ENCODE measurements at regions not wholly inside any gene's neighbourhood (a gene's known extent, or its start where the extent isn't known, plus 50 kb on each side); places are given as distances from the start of the nearest gene placed in this dataset.

GRCh38 chr13:80469853-80470381 is 129.0 kb upstream of the SPRY2 start:
- Histone ChIP-seq H3K9ac (ENCODE audit: low read length) (no peak overlapping the region), H3K4me1 (ENCODE audit: insufficient read depth, low read length) (peaks cover 9% of the 10 kb centered on the region), H3K9me3 (ENCODE audit: low read length) (no peaks in the 10 kb centered on the region), H3K27me3 (ENCODE audit: control insufficient read depth in 1 of 2, insufficient read depth in 2 of 2, low read length in 2 of 2) (no peaks in the 10 kb centered on the region), H3K36me3 (ENCODE audit: insufficient read depth, low read length) (no peaks in the 10 kb centered on the region), H3K27ac (ENCODE audit: low read depth, low read length) (peak overlapping the region; percentile 21), H3K4me3 (ENCODE audit: low read depth in 1 of 2, low read length in 2 of 2) (no peak overlapping the region)

DNA sequence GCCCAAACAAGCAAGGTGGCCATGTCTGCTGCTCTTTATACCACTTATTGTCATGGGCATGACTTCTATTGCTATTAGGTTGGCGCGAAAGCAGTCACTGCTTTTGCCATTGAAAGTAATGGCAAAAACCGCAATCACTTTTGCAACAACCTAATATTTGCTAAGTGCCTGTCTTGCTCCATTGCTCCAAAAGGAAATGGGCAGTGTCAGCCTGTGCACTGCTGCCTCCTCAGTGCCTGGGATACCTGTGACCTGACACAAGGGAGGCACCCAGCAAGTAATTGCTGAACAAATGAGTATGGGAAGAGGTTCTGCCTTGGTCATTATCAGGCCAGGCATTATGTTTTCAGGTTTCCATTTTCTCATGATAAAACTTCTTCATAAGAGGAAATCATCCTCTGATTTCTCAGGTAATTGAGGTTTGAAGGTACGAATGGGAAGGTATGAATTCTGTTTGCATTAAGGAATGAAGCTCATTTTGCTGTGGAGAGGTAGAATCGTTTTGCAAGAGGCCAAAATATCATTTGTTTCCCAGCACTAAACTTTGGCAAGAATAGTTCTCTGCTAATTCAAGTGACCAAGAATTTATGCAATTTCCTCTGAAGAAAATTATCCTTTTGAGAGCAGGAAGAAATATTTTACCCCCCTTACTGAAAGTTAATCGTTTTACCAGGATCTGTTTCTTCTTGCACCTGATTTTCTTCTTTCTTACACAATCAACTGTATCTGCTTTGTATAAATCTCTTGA is 128.4 kb upstream of the SPRY2 start:
- Histone ChIP-seq H3K9ac (ENCODE audit: low read length) (no peak overlapping the region), H3K27ac (ENCODE audit: low read depth, low read length) (peak overlapping the region; percentile 46), H3K9me3 (ENCODE audit: low read length) (no peaks in the 10 kb centered on the region), H3K36me3 (ENCODE audit: insufficient read depth, low read length) (no peaks in the 10 kb centered on the region), H3K4me1 (ENCODE audit: insufficient read depth, low read length) (peaks cover 9% of the 10 kb centered on the region), H3K4me3 (ENCODE audit: low read depth in 1 of 2, low read length in 2 of 2) (peak overlapping the region in 1 of 2 donors; percentile 9), H3K27me3 (ENCODE audit: control insufficient read depth in 1 of 2, insufficient read depth in 2 of 2, low read length in 2 of 2) (no peaks in the 10 kb centered on the region)

GRCh38 chr13:80465321-80465720 is 124.4 kb upstream of the SPRY2 start:
- Histone ChIP-seq H3K9me3 (ENCODE audit: low read length) (no peaks in the 10 kb centered on the region), H3K36me3 (ENCODE audit: insufficient read depth, low read length) (no peaks in the 10 kb centered on the region), H3K27me3 (ENCODE audit: control insufficient read depth in 1 of 2, insufficient read depth in 2 of 2, low read length in 2 of 2) (no peaks in the 10 kb centered on the region), H3K4me3 (ENCODE audit: low read depth in 1 of 2, low read length in 2 of 2) (no peak overlapping the region), H3K4me1 (ENCODE audit: insufficient read depth, low read length) (peaks cover 14% of the 10 kb centered on the region), H3K27ac (ENCODE audit: low read depth, low read length) (no peak overlapping the region), H3K9ac (ENCODE audit: low read length) (no peak overlapping the region)

DNA sequence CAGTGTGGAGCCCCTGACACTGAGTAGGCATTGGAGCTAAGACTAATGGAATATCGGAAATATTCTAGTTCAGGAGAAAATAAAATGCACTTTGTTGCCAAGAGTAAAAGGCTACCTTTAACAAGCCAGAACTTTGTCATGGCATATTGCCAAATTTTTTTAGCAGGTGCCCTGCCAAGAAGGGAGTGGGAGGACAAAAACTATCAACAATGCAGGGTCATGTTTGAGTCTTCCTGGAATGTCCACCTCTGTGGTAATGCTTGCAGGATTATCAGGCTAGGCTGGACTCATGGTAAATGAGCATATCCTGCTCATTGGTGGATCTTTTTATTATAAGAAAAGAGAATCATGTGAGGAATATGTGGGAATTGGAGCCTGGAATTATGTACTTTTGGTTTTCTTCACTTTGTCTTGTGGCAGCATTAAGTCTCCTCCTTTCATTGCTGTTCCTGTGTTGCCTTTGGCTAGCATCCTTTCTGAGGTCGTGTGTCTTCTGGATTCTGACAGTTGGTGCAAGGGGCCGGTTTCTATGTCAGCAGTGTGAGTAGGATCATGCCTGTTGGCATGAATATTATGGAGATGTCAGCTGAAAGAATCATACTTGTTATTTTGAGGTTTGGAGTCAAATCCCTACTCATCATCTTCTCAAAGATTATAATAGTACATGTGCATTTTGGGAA is 122.9 kb upstream of the SPRY2 start:
- Histone ChIP-seq H3K4me1 (ENCODE audit: insufficient read depth, low read length) (peaks cover 8% of the 10 kb centered on the region), H3K27me3 (ENCODE audit: control insufficient read depth in 1 of 2, insufficient read depth in 2 of 2, low read length in 2 of 2) (no peaks in the 10 kb centered on the region), H3K9ac (ENCODE audit: low read length) (no peak overlapping the region), H3K36me3 (ENCODE audit: insufficient read depth, low read length) (no peaks in the 10 kb centered on the region), H3K4me3 (ENCODE audit: low read depth in 1 of 2, low read length in 2 of 2) (no peak overlapping the region), H3K9me3 (ENCODE audit: low read length) (no peaks in the 10 kb centered on the region), H3K27ac (ENCODE audit: low read depth, low read length) (no peak overlapping the region)

- Histone ChIP-seq H3K9ac (ENCODE audit: low read length) (no peak overlapping the region), H3K27ac (ENCODE audit: low read depth, low read length) (no peak overlapping the region), H3K4me1 (ENCODE audit: insufficient read depth, low read length) (peaks cover 5% of the 10 kb centered on the region), H3K4me3 (ENCODE audit: low read depth in 1 of 2, low read length in 2 of 2) (no peak overlapping the region), H3K36me3 (ENCODE audit: insufficient read depth, low read length) (no peaks in the 10 kb centered on the region), H3K27me3 (ENCODE audit: control insufficient read depth in 1 of 2, insufficient read depth in 2 of 2, low read length in 2 of 2) (no peaks in the 10 kb centered on the region), H3K9me3 (ENCODE audit: low read length) (no peaks in the 10 kb centered on the region)
Measured at GRCh38 chr13:80462567-80462966, 121.6 kb upstream of the SPRY2 start.

DNA sequence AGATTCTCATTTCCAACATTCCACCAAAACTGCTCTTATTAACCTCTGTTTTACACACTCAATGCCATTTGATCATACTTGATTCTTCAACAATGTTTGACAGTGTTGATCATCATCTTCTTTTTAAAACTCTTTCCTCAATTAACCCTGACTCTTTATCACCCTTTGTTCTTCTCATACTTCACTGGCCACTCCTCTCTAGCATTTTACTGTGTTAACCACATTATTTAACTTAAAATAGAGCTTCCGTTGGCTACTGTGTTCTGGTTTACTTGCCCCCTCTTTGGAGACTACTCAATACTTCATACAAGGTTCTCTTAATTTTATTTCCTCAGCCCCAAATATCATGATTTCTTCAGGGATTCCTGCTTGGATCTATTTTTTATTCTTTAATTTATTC is 121.1 kb upstream of the SPRY2 start:
- H3K4me1 ChIP-seq (ENCODE audit: insufficient read depth, low read length), result peaks cover 5% of the 10 kb centered on the region
- no peaks in the 10 kb centered on the region for H3K9me3 ChIP-seq (ENCODE audit: low read length)
- H3K27me3 ChIP-seq (ENCODE audit: control insufficient read depth in 1 of 2, insufficient read depth in 2 of 2, low read length in 2 of 2), result no peaks in the 10 kb centered on the region
- no peak overlapping the region for H3K9ac ChIP-seq (ENCODE audit: low read length)
- H3K36me3 ChIP-seq (ENCODE audit: insufficient read depth, low read length), result no peaks in the 10 kb centered on the region
- no peak overlapping the region for H3K4me3 ChIP-seq (ENCODE audit: low read depth in 1 of 2, low read length in 2 of 2)
- H3K27ac ChIP-seq (ENCODE audit: low read depth, low read length), result no peak overlapping the region

- Histone ChIP-seq H3K9me3 (ENCODE audit: low read length) (no peaks in the 10 kb centered on the region), H3K27ac (ENCODE audit: low read depth, low read length) (no peak overlapping the region), H3K4me1 (ENCODE audit: insufficient read depth, low read length) (no peaks in the 10 kb centered on the region), H3K36me3 (ENCODE audit: insufficient read depth, low read length) (no peaks in the 10 kb centered on the region), H3K4me3 (ENCODE audit: low read depth in 1 of 2, low read length in 2 of 2) (no peak overlapping the region), H3K27me3 (ENCODE audit: control insufficient read depth in 1 of 2, insufficient read depth in 2 of 2, low read length in 2 of 2) (no peaks in the 10 kb centered on the region), H3K9ac (ENCODE audit: low read length) (no peak overlapping the region)
Measured at GRCh38 chr13:80458543-80458942, 117.6 kb upstream of the SPRY2 start.

DNA sequence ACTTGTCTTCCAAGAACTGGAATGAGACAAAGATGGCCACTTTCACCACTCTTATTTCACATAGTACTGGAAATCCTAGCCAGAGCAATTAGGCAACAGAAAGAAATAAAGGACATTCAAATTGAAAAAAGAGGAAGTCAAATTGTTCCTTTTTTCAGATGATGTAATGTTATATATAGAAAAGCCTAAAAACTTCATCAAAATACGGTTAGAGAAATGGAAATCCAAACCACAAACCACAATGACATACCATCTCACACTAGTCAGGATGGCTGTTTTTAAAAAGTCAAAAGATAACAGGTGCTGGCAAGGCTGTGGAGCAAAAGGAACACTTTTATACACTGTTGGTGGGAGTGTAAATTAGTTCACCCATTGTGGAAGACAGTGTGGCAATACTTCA is 113.3 kb upstream of the SPRY2 start:
- H3K4me1 ChIP-seq (ENCODE audit: insufficient read depth, low read length), result no peaks in the 10 kb centered on the region
- H3K27me3 ChIP-seq (ENCODE audit: control insufficient read depth in 1 of 2, insufficient read depth in 2 of 2, low read length in 2 of 2), result no peaks in the 10 kb centered on the region
- H3K27ac ChIP-seq (ENCODE audit: low read depth, low read length), result no peak overlapping the region
- no peaks in the 10 kb centered on the region for H3K36me3 ChIP-seq (ENCODE audit: insufficient read depth, low read length)
- H3K9ac ChIP-seq (ENCODE audit: low read length), result no peak overlapping the region
- no peaks in the 10 kb centered on the region for H3K9me3 ChIP-seq (ENCODE audit: low read length)
- H3K4me3 ChIP-seq (ENCODE audit: low read depth in 1 of 2, low read length in 2 of 2), result no peak overlapping the region

DNA sequence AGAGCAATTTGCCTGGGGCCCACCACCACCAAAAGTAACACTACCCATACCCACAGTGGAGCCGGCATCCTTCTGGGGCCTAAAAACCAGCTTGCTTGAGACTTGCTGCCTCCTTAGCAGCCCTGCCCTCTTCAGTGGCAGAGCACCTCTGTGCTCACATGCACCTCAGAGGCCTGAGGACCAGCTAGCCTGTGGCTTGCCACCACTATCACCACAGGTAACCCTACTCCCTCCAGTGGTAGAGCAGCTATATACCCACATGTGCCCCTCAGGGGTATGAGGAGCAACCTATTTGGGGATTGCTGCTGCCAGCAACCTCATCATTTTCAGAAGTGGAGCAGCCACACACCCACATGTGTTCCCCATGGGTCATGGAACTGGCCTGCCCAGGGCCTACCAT is 111.4 kb upstream of the SPRY2 start:
- H3K27me3 ChIP-seq (ENCODE audit: control insufficient read depth in 1 of 2, insufficient read depth in 2 of 2, low read length in 2 of 2), result no peaks in the 10 kb centered on the region
- no peak overlapping the region for H3K9ac ChIP-seq (ENCODE audit: low read length)
- no peak overlapping the region for H3K4me3 ChIP-seq (ENCODE audit: low read depth in 1 of 2, low read length in 2 of 2)
- no peaks in the 10 kb centered on the region for H3K9me3 ChIP-seq (ENCODE audit: low read length)
- H3K27ac ChIP-seq (ENCODE audit: low read depth, low read length), result no peak overlapping the region
- H3K36me3 ChIP-seq (ENCODE audit: insufficient read depth, low read length), result no peaks in the 10 kb centered on the region
- H3K4me1 ChIP-seq (ENCODE audit: insufficient read depth, low read length), result no peaks in the 10 kb centered on the region

DNA sequence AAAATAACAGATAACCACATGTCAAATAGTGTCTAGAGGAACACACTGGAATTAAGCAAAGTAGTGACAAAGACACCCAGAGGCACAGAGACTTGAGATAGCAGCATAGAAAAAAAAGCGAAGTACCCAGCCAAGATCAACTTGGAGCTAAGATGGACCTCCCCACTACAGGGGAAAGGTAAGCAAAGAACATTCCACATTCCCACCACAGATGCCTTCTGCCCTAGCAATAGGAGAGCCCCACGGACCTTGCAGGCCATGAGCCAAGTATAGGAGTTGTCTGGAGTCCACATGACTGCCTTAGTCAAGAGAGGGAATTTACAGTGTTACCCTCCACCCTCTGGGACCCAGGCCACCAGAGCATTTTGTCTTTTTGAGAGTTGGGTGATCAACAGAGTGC is 110.7 kb upstream of the SPRY2 start:
- H3K4me1 ChIP-seq (ENCODE audit: insufficient read depth, low read length), result no peaks in the 10 kb centered on the region
- H3K9ac ChIP-seq (ENCODE audit: low read length), result no peak overlapping the region
- no peaks in the 10 kb centered on the region for H3K9me3 ChIP-seq (ENCODE audit: low read length)
- H3K4me3 ChIP-seq (ENCODE audit: low read depth in 1 of 2, low read length in 2 of 2), result no peak overlapping the region
- no peaks in the 10 kb centered on the region for H3K27me3 ChIP-seq (ENCODE audit: control insufficient read depth in 1 of 2, insufficient read depth in 2 of 2, low read length in 2 of 2)
- no peak overlapping the region for H3K27ac ChIP-seq (ENCODE audit: low read depth, low read length)
- no peaks in the 10 kb centered on the region for H3K36me3 ChIP-seq (ENCODE audit: insufficient read depth, low read length)

DNA sequence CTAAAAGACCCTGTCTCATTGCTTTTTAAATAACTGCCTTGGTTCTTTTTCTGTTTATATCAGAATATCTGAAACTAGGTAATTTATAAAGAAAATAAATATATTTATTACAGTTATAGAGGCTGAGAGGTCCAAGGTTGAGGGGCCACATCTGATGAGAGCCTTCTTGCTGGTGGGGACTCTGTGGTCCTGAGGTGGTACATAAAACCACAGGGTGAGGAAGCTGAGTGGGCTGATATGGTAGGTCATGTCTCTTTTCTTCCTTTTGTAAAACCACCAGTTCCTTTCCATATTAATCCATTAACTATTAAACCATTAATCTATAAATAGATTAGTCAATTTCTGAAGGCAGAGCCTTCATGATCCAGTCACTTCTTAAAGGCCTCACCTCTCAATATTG is 109.5 kb upstream of the SPRY2 start:
- Histone ChIP-seq H3K27me3 (ENCODE audit: control insufficient read depth in 1 of 2, insufficient read depth in 2 of 2, low read length in 2 of 2) (no peaks in the 10 kb centered on the region), H3K36me3 (ENCODE audit: insufficient read depth, low read length) (no peaks in the 10 kb centered on the region), H3K4me1 (ENCODE audit: insufficient read depth, low read length) (no peaks in the 10 kb centered on the region), H3K9ac (ENCODE audit: low read length) (no peak overlapping the region), H3K4me3 (ENCODE audit: low read depth in 1 of 2, low read length in 2 of 2) (no peak overlapping the region), H3K27ac (ENCODE audit: low read depth, low read length) (no peak overlapping the region), H3K9me3 (ENCODE audit: low read length) (no peaks in the 10 kb centered on the region)

DNA sequence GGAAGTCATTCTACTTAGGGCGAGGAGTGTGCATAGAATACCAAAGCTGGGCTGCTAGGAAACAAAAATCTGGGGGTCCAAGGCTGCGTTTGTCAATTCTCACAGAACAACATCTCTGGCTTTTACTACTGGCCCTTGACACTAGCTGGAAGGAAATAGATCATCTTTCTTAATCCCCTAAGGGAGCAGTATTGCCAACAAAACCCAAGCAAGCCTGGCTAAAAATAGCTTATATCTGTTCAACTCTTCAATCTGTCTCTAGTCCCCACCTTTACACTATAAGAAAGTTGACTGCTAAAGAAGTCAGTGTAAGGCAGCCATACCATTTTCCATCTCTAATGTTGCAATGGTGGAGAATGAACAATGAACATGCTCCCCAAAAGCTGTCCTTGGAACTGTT is 107.8 kb upstream of the SPRY2 start:
- no peak overlapping the region for H3K4me3 ChIP-seq (ENCODE audit: low read depth in 1 of 2, low read length in 2 of 2)
- H3K27me3 ChIP-seq (ENCODE audit: control insufficient read depth in 1 of 2, insufficient read depth in 2 of 2, low read length in 2 of 2), result no peaks in the 10 kb centered on the region
- H3K4me1 ChIP-seq (ENCODE audit: insufficient read depth, low read length), result no peaks in the 10 kb centered on the region
- no peak overlapping the region for H3K9ac ChIP-seq (ENCODE audit: low read length)
- H3K36me3 ChIP-seq (ENCODE audit: insufficient read depth, low read length), result no peaks in the 10 kb centered on the region
- no peak overlapping the region for H3K27ac ChIP-seq (ENCODE audit: low read depth, low read length)
- no peaks in the 10 kb centered on the region for H3K9me3 ChIP-seq (ENCODE audit: low read length)

All from muscle layer of colon (tissue), 2 donors.